Mucosa of rectum (tissue), 2 donors: ENCODE measurements at regions not wholly inside any gene's neighbourhood (a gene's known extent, or its start where the extent isn't known, plus 50 kb on each side); places are given as distances from the start of the nearest gene placed in this dataset.

Experiments
- H3K27ac ChIP-seq, 2 donors: one replicate each; pipeline ENCODE4 v1.7.0; 2013; ENCODE audit warnings: inconsistent platforms in 2 of 2, low read depth in 2 of 2, low read length in 2 of 2
- H3K27me3 ChIP-seq, 2 donors: one replicate each; pipeline ENCODE4 v1.7.0; 2013; ENCODE audit warnings: low read length in 2 of 2; ENCODE audit not compliant: control insufficient read depth in 2 of 2, insufficient read depth in 2 of 2
- H3K36me3 ChIP-seq, 2 donors: one replicate each; pipeline ENCODE4 v1.7.0; 2013; ENCODE audit warnings: low read length in 2 of 2; ENCODE audit not compliant: control insufficient read depth in 2 of 2, insufficient read depth in 2 of 2
- H3K4me1 ChIP-seq, 2 donors: one replicate each; pipeline ENCODE4 v1.7.0; 2013; ENCODE audit warnings: low read length in 2 of 2, mild to moderate bottlenecking in 1 of 2; ENCODE audit not compliant: control insufficient read depth in 2 of 2, insufficient read depth in 2 of 2
- H3K4me3 ChIP-seq, 2 donors: one replicate each; pipeline ENCODE4 v1.7.0; 2013; ENCODE audit warnings: low read length in 2 of 2
- H3K9ac ChIP-seq, 2 donors: one replicate each; pipeline ENCODE4 v1.7.0; 2013; ENCODE audit warnings: low read length in 2 of 2, low read depth in 1 of 2, mild to moderate bottlenecking in 1 of 2
- H3K9me3 ChIP-seq, 2 donors: one replicate each; pipeline ENCODE4 v1.7.0; 2013; ENCODE audit warnings: low read length in 2 of 2; ENCODE audit not compliant: control insufficient read depth in 2 of 2
- donor health status: healthy.
- donor health status: Normal muscosa, but diverticular disease.

- Histone ChIP-seq H3K27ac (no peak overlapping the region), H3K4me1 (no peaks in the 10 kb centered on the region), H3K4me3 (no peak overlapping the region), H3K9ac (no peak overlapping the region), H3K9me3 (no peaks in the 10 kb centered on the region), H3K36me3 (no peaks in the 10 kb centered on the region), H3K27me3 (peaks cover 0 to 2% of the 10 kb centered on the region in 2 donors)
Observed at GRCh38 chr20:7291323-7291943, 523.9 kb downstream of the BMP2 start.

- Histone ChIP-seq H3K9me3 (no peaks in the 10 kb centered on the region), H3K4me3 (no peak overlapping the region), H3K27ac (no peak overlapping the region), H3K4me1 (no peaks in the 10 kb centered on the region), H3K27me3 (peaks cover 0 to 2% of the 10 kb centered on the region in 2 donors), H3K9ac (no peak overlapping the region), H3K36me3 (no peaks in the 10 kb centered on the region)
Observed at GRCh38 chr20:7291946-7292345, 524.5 kb downstream of the BMP2 start.

- no peak overlapping the region for H3K9ac ChIP-seq
- no peaks in the 10 kb centered on the region for H3K27me3 ChIP-seq
- no peaks in the 10 kb centered on the region for H3K4me1 ChIP-seq
- H3K4me3 ChIP-seq, result no peak overlapping the region
- no peak overlapping the region for H3K27ac ChIP-seq
- H3K9me3 ChIP-seq, result no peaks in the 10 kb centered on the region
- no peaks in the 10 kb centered on the region for H3K36me3 ChIP-seq
Observed at GRCh38 chr20:7294816-7295360, 527.4 kb downstream of the BMP2 start.

- Histone ChIP-seq H3K27me3 (no peaks in the 10 kb centered on the region), H3K4me1 (no peaks in the 10 kb centered on the region), H3K9me3 (no peaks in the 10 kb centered on the region), H3K9ac (no peak overlapping the region), H3K36me3 (no peaks in the 10 kb centered on the region), H3K4me3 (no peak overlapping the region), H3K27ac (no peak overlapping the region)
Observed at GRCh38 chr20:7301807-7302206, 534.3 kb downstream of the BMP2 start.

GRCh38 chr20:7302250-7302649, 534.8 kb downstream of the BMP2 start:
- Histone ChIP-seq H3K4me3 (no peak overlapping the region), H3K36me3 (no peaks in the 10 kb centered on the region), H3K27me3 (no peaks in the 10 kb centered on the region), H3K9me3 (no peaks in the 10 kb centered on the region), H3K9ac (no peak overlapping the region), H3K27ac (no peak overlapping the region), H3K4me1 (no peaks in the 10 kb centered on the region)

GRCh38 chr20:7305976-7306375, 538.5 kb downstream of the BMP2 start:
- Histone ChIP-seq H3K4me3 (no peak overlapping the region), H3K36me3 (no peaks in the 10 kb centered on the region), H3K27me3 (no peaks in the 10 kb centered on the region), H3K9ac (no peak overlapping the region), H3K27ac (no peak overlapping the region), H3K9me3 (no peaks in the 10 kb centered on the region), H3K4me1 (no peaks in the 10 kb centered on the region)

GRCh38 chr20:7308163-7308562, 540.7 kb downstream of the BMP2 start:
- Histone ChIP-seq H3K9ac (no peak overlapping the region), H3K27me3 (no peaks in the 10 kb centered on the region), H3K27ac (no peak overlapping the region)

GRCh38 chr20:7313047-7313446, 545.6 kb downstream of the BMP2 start:
- Histone ChIP-seq H3K27ac (no peak overlapping the region), H3K9me3 (no peaks in the 10 kb centered on the region), H3K4me3 (no peak overlapping the region), H3K9ac (no peak overlapping the region), H3K4me1 (no peaks in the 10 kb centered on the region), H3K27me3 (no peaks in the 10 kb centered on the region), H3K36me3 (no peaks in the 10 kb centered on the region)

More at GRCh38 chr20:7308163-7308562, 540.7 kb downstream of the BMP2 start:
- H3K9me3 ChIP-seq, result no peaks in the 10 kb centered on the region
- H3K4me3 ChIP-seq, result no peak overlapping the region
- no peaks in the 10 kb centered on the region for H3K4me1 ChIP-seq
- no peaks in the 10 kb centered on the region for H3K36me3 ChIP-seq

GRCh38 chr20:7323957-7324356, 556.5 kb downstream of the BMP2 start:
- no peak overlapping the region for H3K4me3 ChIP-seq
- no peaks in the 10 kb centered on the region for H3K9me3 ChIP-seq
- no peaks in the 10 kb centered on the region for H3K27me3 ChIP-seq
- H3K36me3 ChIP-seq, result no peaks in the 10 kb centered on the region
- no peak overlapping the region for H3K27ac ChIP-seq
- no peaks in the 10 kb centered on the region for H3K4me1 ChIP-seq
- no peak overlapping the region for H3K9ac ChIP-seq

- Histone ChIP-seq H3K9me3 (no peaks in the 10 kb centered on the region), H3K9ac (no peak overlapping the region), H3K27me3 (no peaks in the 10 kb centered on the region), H3K4me3 (no peak overlapping the region), H3K27ac (no peak overlapping the region), H3K36me3 (no peaks in the 10 kb centered on the region), H3K4me1 (no peaks in the 10 kb centered on the region)
Observed at GRCh38 chr20:7327810-7328209, 560.3 kb downstream of the BMP2 start.
